Peyer's patch (tissue), 4 donors: ENCODE measurements at regions not wholly inside any gene's neighbourhood (a gene's known extent, or its start where the extent isn't known, plus 50 kb on each side); places are given as distances from the start of the nearest gene placed in this dataset.

ENCODE experiments used
- DNase-seq, 3 donors: peaks; one replicate each; pipeline ENCODE4 v3.0.0-alpha.2; 2017 to 2019
- H3K27ac ChIP-seq, 4 donors: fragments of 200-600 bp; sonication (generic); one replicate each; pipeline ENCODE4 v1.5.1; 2016 to 2019
- H3K27me3 ChIP-seq, 2 donors: fragments of 200-600 bp; sonication (generic); one replicate each; pipeline ENCODE4 v1.5.1; 2019
- H3K36me3 ChIP-seq, 3 donors: fragments of 200-600 bp; sonication (generic); one replicate each; pipeline ENCODE4 v1.5.1; 2016 to 2019
- H3K4me1 ChIP-seq, 4 donors: fragments of 200-600 bp; sonication (generic); one replicate each; pipeline ENCODE4 v1.5.1; 2016 to 2019
- H3K4me3 ChIP-seq, 4 donors: fragments of 200-600 bp; sonication (generic); 1 replicate in 3 of 4; 2 replicates in 1 of 4; pipeline ENCODE4 v1.5.1; 2016 to 2019; ENCODE audit warnings: mild to moderate bottlenecking in 1 of 4
- H3K9me3 ChIP-seq, 4 donors: fragments of 200-600 bp; sonication (generic); one replicate each; pipeline ENCODE4 v1.5.1; 2016 to 2019; ENCODE audit warnings: mild to moderate bottlenecking in 1 of 4
- CTCF ChIP-seq, 6 experiments: fragments of 450-650 bp in 4 of 6; fragments of 200-600 bp in 2 of 6; sonication (generic) in 1 of 6; IDR thresholded peaks; one replicate each; pipeline ENCODE4 v1.5.1; 2017 to 2019; ENCODE audit warnings: antibody characterized with exemption in 6 of 6, mild to moderate bottlenecking in 3 of 6, moderate library complexity in 1 of 6
- POLR2A ChIP-seq, 2 donors: fragments of 450-650 bp; IDR thresholded peaks; one replicate each; pipeline ENCODE4 v1.5.1; 2017; ENCODE audit warnings: antibody characterized with exemption in 2 of 2, mild to moderate bottlenecking in 2 of 2, moderate library complexity in 2 of 2

- Histone ChIP-seq H3K36me3 (no peaks in the 10 kb centered on the region), H3K27ac (peak overlapping the region in 3 of 4 donors; percentile 18 to 52 (median 48)), H3K27me3 (no peaks in the 10 kb centered on the region), H3K4me3 (no peak overlapping the region), H3K4me1 (peaks cover 0 to 26% (median 0%) of the 10 kb centered on the region in 4 donors), H3K9me3 (no peaks in the 10 kb centered on the region)
- DNase-seq, result no peak
- TF ChIP-seq POLR2A (IDR thresholded peaks at IDR 0.05) (no peak), CTCF (IDR thresholded peaks at IDR 0.05) (no peak)
Measured at GRCh38 chr5:15008921-15009320, 137.3 kb upstream of the ANKH start.

GRCh38 chr5:15008476-15008875 lies 136.9 kb upstream of the ANKH start:
- Histone ChIP-seq H3K27ac (peak overlapping the region in 3 of 4 donors; percentile 18 to 52 (median 48)), H3K27me3 (no peaks in the 10 kb centered on the region), H3K4me1 (peaks cover 0 to 26% (median 0%) of the 10 kb centered on the region in 4 donors), H3K4me3 (no peak overlapping the region), H3K9me3 (no peaks in the 10 kb centered on the region), H3K36me3 (no peaks in the 10 kb centered on the region)
- DNase-seq, result peak; percentile 34 to 93 (median 82)
- TF ChIP-seq CTCF (IDR thresholded peaks at IDR 0.05) (peak in 1 of 6 experiments; percentile 13), POLR2A (IDR thresholded peaks at IDR 0.05) (no peak)

- no peaks in the 10 kb centered on the region for H3K9me3 ChIP-seq
- peaks cover 0 to 26% (median 0%) of the 10 kb centered on the region in 4 donors for H3K4me1 ChIP-seq
- no peak overlapping the region for H3K4me3 ChIP-seq
- H3K27me3 ChIP-seq, result no peaks in the 10 kb centered on the region
- TF ChIP-seq POLR2A (IDR thresholded peaks at IDR 0.05) (no peak), CTCF (IDR thresholded peaks at IDR 0.05) (no peak)
- no peak for DNase-seq
- H3K27ac ChIP-seq, result no peak overlapping the region
- no peaks in the 10 kb centered on the region for H3K36me3 ChIP-seq
Measured at GRCh38 chr5:15007646-15008045, 136.1 kb upstream of the ANKH start.

- Histone ChIP-seq H3K27me3 (no peaks in the 10 kb centered on the region), H3K9me3 (no peaks in the 10 kb centered on the region), H3K36me3 (no peaks in the 10 kb centered on the region), H3K4me1 (peaks cover 0 to 17% (median 0%) of the 10 kb centered on the region in 4 donors), H3K27ac (no peak overlapping the region), H3K4me3 (no peak overlapping the region)
- no peak for DNase-seq
- TF ChIP-seq CTCF (IDR thresholded peaks at IDR 0.05), result no peak
- TF ChIP-seq POLR2A (IDR thresholded peaks at IDR 0.05), result no peak
Measured at GRCh38 chr5:15004506-15004905, 132.9 kb upstream of the ANKH start.

GRCh38 chr5:15003511-15003920 lies 131.9 kb upstream of the ANKH start:
- Histone ChIP-seq H3K9me3 (no peaks in the 10 kb centered on the region), H3K27ac (no peak overlapping the region), H3K4me1 (peaks cover 0 to 9% (median 0%) of the 10 kb centered on the region in 4 donors), H3K27me3 (no peaks in the 10 kb centered on the region), H3K36me3 (no peaks in the 10 kb centered on the region), H3K4me3 (no peak overlapping the region)
- DNase-seq, result peak in 2 of 3 donors; percentile 40 to 79
- TF ChIP-seq POLR2A (IDR thresholded peaks at IDR 0.05), result no peak
- peak; percentile 47 to 91 (median 86) for TF ChIP-seq CTCF (IDR thresholded peaks at IDR 0.05)

GRCh38 chr5:15002791-15003190 lies 131.2 kb upstream of the ANKH start:
- no peaks in the 10 kb centered on the region for H3K27me3 ChIP-seq
- peaks cover 0 to 2% (median 0%) of the 10 kb centered on the region in 4 donors for H3K4me1 ChIP-seq
- no peak overlapping the region for H3K4me3 ChIP-seq
- H3K27ac ChIP-seq, result no peak overlapping the region
- H3K36me3 ChIP-seq, result no peaks in the 10 kb centered on the region
- TF ChIP-seq CTCF (IDR thresholded peaks at IDR 0.05) (no peak), POLR2A (IDR thresholded peaks at IDR 0.05) (no peak)
- H3K9me3 ChIP-seq, result no peaks in the 10 kb centered on the region
- no peak for DNase-seq
